GM23338 (cell line): ENCODE measurements at regions not wholly inside any gene's neighbourhood (a gene's known extent, or its start where the extent isn't known, plus 50 kb on each side); places are given as distances from the start of the nearest gene placed in this dataset.

ENCODE experiments used
- ATAC-seq: fragments of 200-7000 bp; cut with Tn5 transposase; 3 replicates; pipeline ENCODE4 v1.9.1; 2020
- DNase-seq: peaks from one replicate; pipeline ENCODE4 v3.0.0-alpha.2; 2015; ENCODE audit warnings: low spot score
- H2AFZ ChIP-seq: fragments of 200-600 bp; sonication (generic); 2 replicates; pipeline ENCODE4 v1.8.0; 2016; ENCODE audit warnings: antibody characterized with exemption, mild to moderate bottlenecking, moderate library complexity
- H3F3A ChIP-seq: fragments of 200-600 bp; sonication (generic); replicated peaks from 2 replicates; pipeline ENCODE4 v1.8.0; 2017; ENCODE audit warnings: antibody characterized with exemption, mixed run types, low read depth
- H3K27ac ChIP-seq: fragments of 200-600 bp; sonication (generic); 2 replicates; pipeline ENCODE4 v1.6.1; 2016; ENCODE audit warnings: low read depth
- H3K27me3 ChIP-seq: fragments of 200-600 bp; sonication (generic); 2 replicates; pipeline ENCODE4 v1.8.0; 2016; ENCODE audit warnings: mild to moderate bottlenecking, mixed run types, moderate library complexity; ENCODE audit not compliant: insufficient read depth
- H3K36me3 ChIP-seq: fragments of 200-600 bp; sonication (generic); 2 replicates; pipeline ENCODE4 v1.8.0; 2016; ENCODE audit warnings: mild to moderate bottlenecking; ENCODE audit not compliant: insufficient read depth
- H3K4me1 ChIP-seq: fragments of 200-600 bp; sonication (generic); 2 replicates; pipeline ENCODE4 v1.8.0; 2016; ENCODE audit warnings: mild to moderate bottlenecking, moderate library complexity; ENCODE audit not compliant: insufficient read depth
- H3K4me2 ChIP-seq: fragments of 200-600 bp; sonication (generic); 2 replicates; pipeline ENCODE4 v1.7.1; 2017; ENCODE audit warnings: mixed run types
- H3K4me3 ChIP-seq: fragments of 200-600 bp; sonication (generic); 2 replicates; pipeline ENCODE4 v1.6.1; 2016; ENCODE audit warnings: mixed run types
- H3K79me2 ChIP-seq: fragments of 200-600 bp; sonication (generic); replicated peaks from 2 replicates; pipeline ENCODE4 v1.8.0; 2017; ENCODE audit warnings: mild to moderate bottlenecking; ENCODE audit not compliant: insufficient read depth
- H3K9me2 ChIP-seq: fragments of 200-600 bp; sonication (generic); 2 replicates; pipeline ENCODE4 v1.8.0; 2017; ENCODE audit not compliant: insufficient read depth
- H4K20me1 ChIP-seq: fragments of 200-600 bp; sonication (generic); replicated peaks from 2 replicates; pipeline ENCODE4 v1.8.0; 2017; ENCODE audit warnings: mild to moderate bottlenecking; ENCODE audit not compliant: insufficient read depth
- H3K27ac Mint-ChIP-seq: 2 replicates; pipeline ENCODE4 v1.8.0; 2020; ENCODE audit warnings: inconsistent platforms, mild to moderate bottlenecking, moderate library complexity, mixed read lengths
- H3K27me3 Mint-ChIP-seq: 3 replicates; pipeline ENCODE4 v1.8.0; 2022; ENCODE audit warnings: low read depth, mild to moderate bottlenecking, moderate library complexity, mixed read lengths, inconsistent platforms; ENCODE audit not compliant: insufficient read depth, poor library complexity
- H3K36me3 Mint-ChIP-seq: 3 replicates; pipeline ENCODE4 v1.8.0; 2021; ENCODE audit warnings: low read depth, mild to moderate bottlenecking, inconsistent platforms, moderate library complexity, mixed read lengths
- H3K4me1 Mint-ChIP-seq: 3 replicates; pipeline ENCODE4 v1.8.0; 2020; ENCODE audit warnings: mild to moderate bottlenecking, inconsistent platforms, mixed read lengths
- H3K4me3 Mint-ChIP-seq: 3 replicates; pipeline ENCODE4 v1.8.0; 2021; ENCODE audit warnings: moderate library complexity, mild to moderate bottlenecking, inconsistent platforms, mixed read lengths
- H3K9me3 Mint-ChIP-seq: 3 replicates; pipeline ENCODE4 v1.8.0; 2020; ENCODE audit warnings: moderate library complexity, mild to moderate bottlenecking, inconsistent platforms, mixed read lengths
- EZH2 ChIP-seq: fragments of 200-600 bp; sonication (generic); IDR thresholded peaks from one replicate; pipeline ENCODE4 v1.8.0; 2017; ENCODE audit warnings: antibody characterized with exemption, mild to moderate bottlenecking, low read depth; ENCODE audit not compliant: unreplicated experiment
- EZH2phosphoT487 ChIP-seq: fragments of 200-600 bp; sonication (generic); IDR thresholded peaks from one replicate; pipeline ENCODE4 v1.8.1; 2018; ENCODE audit warnings: antibody characterized with exemption; ENCODE audit not compliant: unreplicated experiment
- TF ChIP-seq, protein P1 (sequence below): fragments of 250-450 bp; sonication (Bioruptor Pico); IDR thresholded peaks from 2 replicates; pipeline ENCODE4 v1.5.0; 2020; ENCODE audit warnings: mild to moderate bottlenecking, moderate library complexity
- TF ChIP-seq, protein P2 (sequence below), 2 experiments: fragments of 200-600 bp in 1 of 2; sonication (generic) in 1 of 2; conservative IDR thresholded peaks; 2 replicates each; pipeline versions ENCODE4 v1.5.1 to v1.6.1; 2016 to 2017; ENCODE audit warnings: antibody characterized with exemption in 2 of 2, low read depth in 2 of 2, mild to moderate bottlenecking in 2 of 2, moderate library complexity in 1 of 2

DNA sequence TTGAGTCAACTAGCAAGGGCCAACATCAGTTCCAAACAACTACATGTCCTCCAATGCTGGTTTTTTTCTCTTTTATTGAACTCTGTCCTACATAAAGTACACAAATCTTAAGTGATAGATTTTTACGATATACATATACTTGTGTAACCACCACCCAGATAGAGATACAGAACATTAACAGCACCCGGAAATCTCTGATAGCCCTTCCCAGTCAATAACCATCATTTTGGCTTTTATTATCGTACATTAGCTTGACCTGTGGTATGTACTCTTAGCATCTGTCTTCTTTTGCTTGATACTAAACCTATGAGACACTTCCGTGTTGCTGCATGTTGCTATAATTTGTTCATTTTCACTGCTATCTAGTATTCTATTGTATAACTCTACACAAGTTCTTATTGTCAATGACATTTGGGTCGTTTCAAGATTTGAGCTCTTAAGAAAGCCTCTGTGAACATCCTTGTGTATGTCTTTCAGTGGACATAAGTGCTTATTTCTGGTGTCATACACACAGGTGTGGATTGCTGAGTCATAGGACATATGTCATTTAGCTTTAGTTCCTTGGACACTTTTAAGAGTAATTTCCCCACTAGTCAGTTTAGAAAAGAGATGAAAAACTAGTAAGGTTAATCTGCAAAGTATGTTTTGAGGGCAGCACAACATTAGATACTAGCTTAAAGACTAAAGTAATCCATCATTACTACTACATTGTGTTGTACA is 111.1 kb downstream of the PRLHR start (continued):
- TF ChIP-seq, protein P1, sequence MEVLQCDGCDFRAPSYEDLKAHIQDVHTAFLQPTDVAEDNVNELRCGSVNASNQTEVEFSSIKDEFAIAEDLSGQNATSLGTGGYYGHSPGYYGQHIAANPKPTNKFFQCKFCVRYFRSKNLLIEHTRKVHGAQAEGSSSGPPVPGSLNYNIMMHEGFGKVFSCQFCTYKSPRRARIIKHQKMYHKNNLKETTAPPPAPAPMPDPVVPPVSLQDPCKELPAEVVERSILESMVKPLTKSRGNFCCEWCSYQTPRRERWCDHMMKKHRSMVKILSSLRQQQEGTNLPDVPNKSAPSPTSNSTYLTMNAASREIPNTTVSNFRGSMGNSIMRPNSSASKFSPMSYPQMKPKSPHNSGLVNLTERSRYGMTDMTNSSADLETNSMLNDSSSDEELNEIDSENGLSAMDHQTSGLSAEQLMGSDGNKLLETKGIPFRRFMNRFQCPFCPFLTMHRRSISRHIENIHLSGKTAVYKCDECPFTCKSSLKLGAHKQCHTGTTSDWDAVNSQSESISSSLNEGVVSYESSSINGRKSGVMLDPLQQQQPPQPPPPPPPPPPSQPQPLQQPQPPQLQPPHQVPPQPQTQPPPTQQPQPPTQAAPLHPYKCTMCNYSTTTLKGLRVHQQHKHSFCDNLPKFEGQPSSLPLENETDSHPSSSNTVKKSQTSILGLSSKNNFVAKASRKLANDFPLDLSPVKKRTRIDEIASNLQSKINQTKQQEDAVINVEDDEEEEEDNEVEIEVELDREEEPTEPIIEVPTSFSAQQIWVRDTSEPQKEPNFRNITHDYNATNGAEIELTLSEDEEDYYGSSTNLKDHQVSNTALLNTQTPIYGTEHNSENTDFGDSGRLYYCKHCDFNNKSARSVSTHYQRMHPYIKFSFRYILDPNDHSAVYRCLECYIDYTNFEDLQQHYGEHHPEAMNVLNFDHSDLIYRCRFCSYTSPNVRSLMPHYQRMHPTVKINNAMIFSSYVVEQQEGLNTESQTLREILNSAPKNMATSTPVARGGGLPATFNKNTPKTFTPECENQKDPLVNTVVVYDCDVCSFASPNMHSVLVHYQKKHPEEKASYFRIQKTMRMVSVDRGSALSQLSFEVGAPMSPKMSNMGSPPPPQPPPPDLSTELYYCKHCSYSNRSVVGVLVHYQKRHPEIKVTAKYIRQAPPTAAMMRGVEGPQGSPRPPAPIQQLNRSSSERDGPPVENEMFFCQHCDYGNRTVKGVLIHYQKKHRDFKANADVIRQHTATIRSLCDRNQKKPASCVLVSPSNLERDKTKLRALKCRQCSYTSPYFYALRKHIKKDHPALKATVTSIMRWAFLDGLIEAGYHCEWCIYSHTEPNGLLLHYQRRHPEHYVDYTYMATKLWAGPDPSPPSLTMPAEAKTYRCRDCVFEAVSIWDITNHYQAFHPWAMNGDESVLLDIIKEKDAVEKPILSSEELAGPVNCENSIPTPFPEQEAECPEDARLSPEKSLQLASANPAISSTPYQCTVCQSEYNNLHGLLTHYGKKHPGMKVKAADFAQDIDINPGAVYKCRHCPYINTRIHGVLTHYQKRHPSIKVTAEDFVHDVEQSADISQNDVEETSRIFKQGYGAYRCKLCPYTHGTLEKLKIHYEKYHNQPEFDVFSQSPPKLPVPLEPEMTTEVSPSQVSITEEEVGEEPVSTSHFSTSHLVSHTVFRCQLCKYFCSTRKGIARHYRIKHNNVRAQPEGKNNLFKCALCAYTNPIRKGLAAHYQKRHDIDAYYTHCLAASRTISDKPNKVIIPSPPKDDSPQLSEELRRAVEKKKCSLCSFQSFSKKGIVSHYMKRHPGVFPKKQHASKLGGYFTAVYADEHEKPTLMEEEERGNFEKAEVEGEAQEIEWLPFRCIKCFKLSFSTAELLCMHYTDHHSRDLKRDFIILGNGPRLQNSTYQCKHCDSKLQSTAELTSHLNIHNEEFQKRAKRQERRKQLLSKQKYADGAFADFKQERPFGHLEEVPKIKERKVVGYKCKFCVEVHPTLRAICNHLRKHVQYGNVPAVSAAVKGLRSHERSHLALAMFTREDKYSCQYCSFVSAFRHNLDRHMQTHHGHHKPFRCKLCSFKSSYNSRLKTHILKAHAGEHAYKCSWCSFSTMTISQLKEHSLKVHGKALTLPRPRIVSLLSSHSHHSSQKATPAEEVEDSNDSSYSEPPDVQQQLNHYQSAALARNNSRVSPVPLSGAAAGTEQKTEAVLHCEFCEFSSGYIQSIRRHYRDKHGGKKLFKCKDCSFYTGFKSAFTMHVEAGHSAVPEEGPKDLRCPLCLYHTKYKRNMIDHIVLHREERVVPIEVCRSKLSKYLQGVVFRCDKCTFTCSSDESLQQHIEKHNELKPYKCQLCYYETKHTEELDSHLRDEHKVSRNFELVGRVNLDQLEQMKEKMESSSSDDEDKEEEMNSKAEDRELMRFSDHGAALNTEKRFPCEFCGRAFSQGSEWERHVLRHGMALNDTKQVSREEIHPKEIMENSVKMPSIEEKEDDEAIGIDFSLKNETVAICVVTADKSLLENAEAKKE: no peak
- no peak for TF ChIP-seq EZH2phosphoT487

DNA sequence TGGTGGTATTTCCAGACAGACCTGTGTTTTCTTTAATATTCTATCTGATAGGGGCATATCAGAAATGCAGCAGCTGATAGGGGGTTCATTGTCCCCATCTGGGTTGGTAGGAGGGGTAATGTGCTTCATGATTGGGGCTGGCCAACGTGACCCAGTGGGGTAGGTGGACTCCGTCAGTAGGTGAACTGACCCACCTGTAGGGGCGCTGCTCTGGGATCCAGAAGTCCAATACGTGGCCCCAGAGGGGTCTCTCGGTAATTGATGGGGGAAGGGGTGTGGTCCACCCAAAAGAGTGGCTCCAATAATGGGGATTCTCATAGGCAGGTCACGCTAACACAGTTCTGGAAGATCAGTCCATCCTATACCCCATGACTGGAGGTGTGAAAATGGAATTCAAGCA is 112.0 kb downstream of the PRLHR start:
- no peaks in the 10 kb centered on the region for H3K27me3 Mint-ChIP-seq
- no peak overlapping the region for H3K27ac Mint-ChIP-seq
- Histone ChIP-seq H3K9me2 (peaks cover 2% of the 10 kb centered on the region; the same call in 1 of the 2 replicates), H3F3A (no peaks in the 10 kb centered on the region), H3K4me1 (no peaks in the 10 kb centered on the region), H3K27me3 (no peaks in the 10 kb centered on the region), H3K4me3 (no peak overlapping the region), H3K79me2 (no peaks in the 10 kb centered on the region), H2AFZ (no peak overlapping the region), H3K36me3 (no peaks in the 10 kb centered on the region), H4K20me1 (no peaks in the 10 kb centered on the region), H3K27ac (no peak overlapping the region), H3K4me2 (no peak overlapping the region)
- DNase-seq (peak; percentile 19), ATAC-seq (no peak)
- no peak overlapping the region for H3K4me3 Mint-ChIP-seq
- no peaks in the 10 kb centered on the region for H3K4me1 Mint-ChIP-seq
- TF ChIP-seq, protein P2, sequence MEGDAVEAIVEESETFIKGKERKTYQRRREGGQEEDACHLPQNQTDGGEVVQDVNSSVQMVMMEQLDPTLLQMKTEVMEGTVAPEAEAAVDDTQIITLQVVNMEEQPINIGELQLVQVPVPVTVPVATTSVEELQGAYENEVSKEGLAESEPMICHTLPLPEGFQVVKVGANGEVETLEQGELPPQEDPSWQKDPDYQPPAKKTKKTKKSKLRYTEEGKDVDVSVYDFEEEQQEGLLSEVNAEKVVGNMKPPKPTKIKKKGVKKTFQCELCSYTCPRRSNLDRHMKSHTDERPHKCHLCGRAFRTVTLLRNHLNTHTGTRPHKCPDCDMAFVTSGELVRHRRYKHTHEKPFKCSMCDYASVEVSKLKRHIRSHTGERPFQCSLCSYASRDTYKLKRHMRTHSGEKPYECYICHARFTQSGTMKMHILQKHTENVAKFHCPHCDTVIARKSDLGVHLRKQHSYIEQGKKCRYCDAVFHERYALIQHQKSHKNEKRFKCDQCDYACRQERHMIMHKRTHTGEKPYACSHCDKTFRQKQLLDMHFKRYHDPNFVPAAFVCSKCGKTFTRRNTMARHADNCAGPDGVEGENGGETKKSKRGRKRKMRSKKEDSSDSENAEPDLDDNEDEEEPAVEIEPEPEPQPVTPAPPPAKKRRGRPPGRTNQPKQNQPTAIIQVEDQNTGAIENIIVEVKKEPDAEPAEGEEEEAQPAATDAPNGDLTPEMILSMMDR (conservative IDR thresholded peaks at IDR 0.05; ENCODE audit: low read depth in 2 of 2): peak; percentile 34 to 44; a peak in 3 of 4 replicates
- no peak for TF ChIP-seq EZH2
- H3K36me3 Mint-ChIP-seq: no peaks in the 10 kb centered on the region; the same call in 2 of the 3 replicates
- no peaks in the 10 kb centered on the region; the same call in 2 of the 3 replicates for H3K9me3 Mint-ChIP-seq
